ENCODE measurements at regions not wholly inside any gene's neighbourhood (a gene's known extent, or its start where the extent isn't known, plus 50 kb on each side); places are given as distances from the start of the nearest gene placed in this dataset.

DNA sequence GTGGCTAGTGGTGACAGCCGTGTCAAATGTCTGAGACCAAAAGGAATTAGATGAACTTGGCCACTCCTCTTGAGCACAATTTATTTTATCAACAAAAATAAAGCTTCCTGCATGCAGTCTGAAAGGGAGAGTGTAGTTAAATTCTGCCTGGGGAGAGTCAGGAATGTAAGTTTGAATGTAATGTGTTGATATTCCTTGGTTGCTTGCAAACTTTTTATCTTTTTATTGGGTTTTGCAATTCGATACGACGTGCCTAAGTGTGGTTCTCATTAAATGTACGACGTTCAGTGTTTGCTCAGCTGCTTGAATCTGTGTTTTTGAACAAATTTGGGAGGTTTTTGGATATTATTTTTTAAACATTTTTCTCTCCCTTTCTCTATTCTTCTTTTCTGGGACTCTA is 839.9 kb downstream of the CCSER2 start:
- no peak for TF ChIP-seq CTCF (IDR thresholded peaks at IDR 0.05)
- no peak for TF ChIP-seq POLR2A (IDR thresholded peaks at IDR 0.05)
- TF ChIP-seq EP300 (IDR thresholded peaks at IDR 0.05), result no peak
- no peak for TF ChIP-seq POLR2AphosphoS5 (IDR thresholded peaks at IDR 0.05)
